OCI-LY1 (cell line): ENCODE measurements at regions not wholly inside any gene's neighbourhood (a gene's known extent, or its start where the extent isn't known, plus 50 kb on each side); places are given as distances from the start of the nearest gene placed in this dataset.

Experiments
- H2AFZ ChIP-seq: fragments of 200-600 bp; sonication (generic), shearing (Covaris generic); 2 replicates; pipeline ENCODE4 v1.6.0; 2014; ENCODE audit warnings: antibody characterized with exemption, mild to moderate bottlenecking, low read length
- H3F3A ChIP-seq: fragments of 200-600 bp; sonication (generic), shearing (Covaris generic); 2 replicates; pipeline ENCODE4 v1.6.0; 2014; ENCODE audit warnings: mild to moderate bottlenecking, antibody characterized with exemption, low read length, moderate library complexity; ENCODE audit not compliant: insufficient read depth
- H3K27ac ChIP-seq: fragments of 200-600 bp; sonication (generic); 2 replicates; pipeline ENCODE4 v1.5.1; 2014; ENCODE audit warnings: low read length, mixed run types, mild to moderate bottlenecking, low read depth; ENCODE audit not compliant: poor library complexity, severe bottlenecking
- H3K27me3 ChIP-seq: fragments of 200-600 bp; sonication (generic); 2 replicates; pipeline ENCODE4 v1.6.0; 2014; ENCODE audit warnings: antibody characterized with exemption, mild to moderate bottlenecking, low read length, moderate library complexity; ENCODE audit not compliant: insufficient read depth
- H3K36me3 ChIP-seq: fragments of 200-600 bp; sonication (generic); 2 replicates; pipeline ENCODE4 v1.6.1; 2014; ENCODE audit warnings: mild to moderate bottlenecking, antibody characterized with exemption, low read length, moderate library complexity, mixed read lengths; ENCODE audit not compliant: insufficient read depth
- H3K4me1 ChIP-seq: fragments of 200-600 bp; sonication (generic); 2 replicates; pipeline ENCODE4 v1.5.1; 2014; ENCODE audit warnings: mild to moderate bottlenecking, low read length, moderate library complexity; ENCODE audit not compliant: insufficient read depth, severe bottlenecking
- H3K4me2 ChIP-seq: fragments of 200-600 bp; sonication (generic), shearing (Covaris generic); 2 replicates; pipeline ENCODE4 v1.6.1; 2014; ENCODE audit warnings: low read length
- H3K4me3 ChIP-seq: fragments of 200-600 bp; sonication (generic); 2 replicates; pipeline ENCODE4 v1.5.1; 2014; ENCODE audit warnings: low read length, low read depth, mild to moderate bottlenecking, mixed read lengths; ENCODE audit not compliant: poor library complexity, severe bottlenecking
- H3K79me2 ChIP-seq: fragments of 200-600 bp; shearing (Covaris generic); 2 replicates; pipeline ENCODE4 v1.6.1; 2016; ENCODE audit warnings: mixed run types, low read length, mixed read lengths; ENCODE audit not compliant: insufficient read depth
- H3K9ac ChIP-seq: fragments of 200-600 bp; sonication (generic), shearing (Covaris generic); 2 replicates; pipeline ENCODE4 v1.6.1; 2014; ENCODE audit warnings: mild to moderate bottlenecking, low read length, mixed read lengths
- H3K9me2 ChIP-seq: fragments of 200-600 bp; sonication (generic), shearing (Covaris generic); 2 replicates; pipeline ENCODE4 v1.6.1; 2014; ENCODE audit warnings: low read depth, mild to moderate bottlenecking, low read length, mixed read lengths
- H3K9me3 ChIP-seq: fragments of 200-600 bp; shearing (Covaris generic); 2 replicates; pipeline ENCODE4 v1.6.1; 2014; ENCODE audit warnings: low read length, mixed read lengths
- H4K20me1 ChIP-seq: fragments of 200-600 bp; sonication (generic), shearing (Covaris generic); 2 replicates; pipeline ENCODE4 v1.6.0; 2016; ENCODE audit warnings: mild to moderate bottlenecking, low read length; ENCODE audit not compliant: insufficient read depth
- EZH2 ChIP-seq: fragments of 200-600 bp; sonication (generic), shearing (Covaris generic); IDR thresholded peaks from 2 replicates; pipeline ENCODE4 v1.8.0; 2017; ENCODE audit warnings: borderline replicate concordance, mixed run types, mild to moderate bottlenecking, antibody characterized with exemption, low read length, moderate library complexity, mixed read lengths
- TF ChIP-seq, protein P1 (sequence below): fragments of 200-600 bp; sonication (generic), shearing (Covaris generic); IDR thresholded peaks from 2 replicates; pipeline ENCODE4 v1.5.1; 2017; ENCODE audit warnings: mild to moderate bottlenecking, antibody characterized with exemption, low read length, moderate library complexity, mixed read lengths

DNA sequence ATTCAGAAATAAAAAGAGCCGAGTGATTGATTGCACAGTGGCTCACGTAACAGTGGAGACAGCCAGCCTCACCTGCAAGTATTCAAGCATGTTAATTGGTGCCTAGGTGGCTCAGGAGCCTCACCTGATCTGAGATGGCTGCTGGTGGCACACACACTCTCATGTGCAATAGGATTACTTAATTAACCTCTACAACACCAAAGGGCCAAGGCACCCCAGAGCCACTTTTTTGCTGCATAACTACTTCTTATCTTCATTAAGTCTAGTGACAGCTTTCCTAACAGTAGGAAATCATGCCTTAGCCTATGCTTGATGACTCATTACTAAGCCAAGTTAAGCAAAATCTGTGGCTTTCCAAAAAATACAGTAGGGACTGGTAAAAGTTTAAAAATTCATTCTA, 117.3 kb upstream of the NOCT start:
- TF ChIP-seq, protein P1, sequence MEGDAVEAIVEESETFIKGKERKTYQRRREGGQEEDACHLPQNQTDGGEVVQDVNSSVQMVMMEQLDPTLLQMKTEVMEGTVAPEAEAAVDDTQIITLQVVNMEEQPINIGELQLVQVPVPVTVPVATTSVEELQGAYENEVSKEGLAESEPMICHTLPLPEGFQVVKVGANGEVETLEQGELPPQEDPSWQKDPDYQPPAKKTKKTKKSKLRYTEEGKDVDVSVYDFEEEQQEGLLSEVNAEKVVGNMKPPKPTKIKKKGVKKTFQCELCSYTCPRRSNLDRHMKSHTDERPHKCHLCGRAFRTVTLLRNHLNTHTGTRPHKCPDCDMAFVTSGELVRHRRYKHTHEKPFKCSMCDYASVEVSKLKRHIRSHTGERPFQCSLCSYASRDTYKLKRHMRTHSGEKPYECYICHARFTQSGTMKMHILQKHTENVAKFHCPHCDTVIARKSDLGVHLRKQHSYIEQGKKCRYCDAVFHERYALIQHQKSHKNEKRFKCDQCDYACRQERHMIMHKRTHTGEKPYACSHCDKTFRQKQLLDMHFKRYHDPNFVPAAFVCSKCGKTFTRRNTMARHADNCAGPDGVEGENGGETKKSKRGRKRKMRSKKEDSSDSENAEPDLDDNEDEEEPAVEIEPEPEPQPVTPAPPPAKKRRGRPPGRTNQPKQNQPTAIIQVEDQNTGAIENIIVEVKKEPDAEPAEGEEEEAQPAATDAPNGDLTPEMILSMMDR, result no peak
- no peak for TF ChIP-seq EZH2
- H3K79me2 ChIP-seq, result no peaks in the 10 kb centered on the region
- no peaks in the 10 kb centered on the region for H3K9me3 ChIP-seq
- no peak overlapping the region for H3K27ac ChIP-seq
- no peaks in the 10 kb centered on the region for H3K36me3 ChIP-seq
- H3F3A ChIP-seq, result no peaks in the 10 kb centered on the region
- H3K27me3 ChIP-seq, result no peaks in the 10 kb centered on the region
- no peak overlapping the region for H3K4me3 ChIP-seq
- no peak overlapping the region for H3K4me2 ChIP-seq
- H3K9me2 ChIP-seq, result no peaks in the 10 kb centered on the region
- no peak overlapping the region for H3K9ac ChIP-seq
- H2AFZ ChIP-seq, result no peak overlapping the region
- no peaks in the 10 kb centered on the region for H3K4me1 ChIP-seq
- no peaks in the 10 kb centered on the region for H4K20me1 ChIP-seq

GRCh38 chr4:138897811-138898226, 117.8 kb upstream of the NOCT start:
- Histone ChIP-seq H2AFZ (no peak overlapping the region), H4K20me1 (no peaks in the 10 kb centered on the region), H3K79me2 (no peaks in the 10 kb centered on the region), H3K36me3 (no peaks in the 10 kb centered on the region), H3K4me3 (no peak overlapping the region), H3K9ac (no peak overlapping the region), H3K27me3 (no peaks in the 10 kb centered on the region), H3K4me1 (no peaks in the 10 kb centered on the region), H3K9me2 (no peaks in the 10 kb centered on the region), H3K9me3 (no peaks in the 10 kb centered on the region), H3F3A (no peaks in the 10 kb centered on the region), H3K27ac (no peak overlapping the region), H3K4me2 (no peak overlapping the region)
- TF ChIP-seq EZH2, result no peak
- TF ChIP-seq, protein P1, result no peak

GRCh38 chr4:138894709-138895108, 120.9 kb upstream of the NOCT start:
- Histone ChIP-seq H3K79me2 (no peaks in the 10 kb centered on the region), H3K9me2 (no peaks in the 10 kb centered on the region), H3K27me3 (no peaks in the 10 kb centered on the region), H2AFZ (no peak overlapping the region), H3K4me2 (no peak overlapping the region), H3K9me3 (no peaks in the 10 kb centered on the region), H3F3A (no peaks in the 10 kb centered on the region), H3K4me3 (no peak overlapping the region), H3K27ac (no peak overlapping the region), H3K4me1 (no peaks in the 10 kb centered on the region), H4K20me1 (no peaks in the 10 kb centered on the region), H3K9ac (no peak overlapping the region), H3K36me3 (no peaks in the 10 kb centered on the region)
- TF ChIP-seq, protein P1, result no peak
- no peak for TF ChIP-seq EZH2
